HUES48 (cell line): ENCODE measurements at regions not wholly inside any gene's neighbourhood (a gene's known extent, or its start where the extent isn't known, plus 50 kb on each side); places are given as distances from the start of the nearest gene placed in this dataset.
A peak's percentile ranks its signal among the peaks of the same experiment; 100 is the strongest.
"Not testable (repeated sequence)": the region's sequence is repeated elsewhere in the genome, so short reads cannot be mapped to it uniquely, and the experiment has no call there.

Experiments used
- H3K27ac ChIP-seq: one replicate; pipeline ENCODE4 v1.7.0; 2013; ENCODE audit warnings: low read depth, low read length, inconsistent platforms
- H3K27me3 ChIP-seq: 2 replicates; pipeline ENCODE4 v1.6.1; 2013; ENCODE audit warnings: mild to moderate bottlenecking, low read length; ENCODE audit not compliant: control insufficient read depth, insufficient read depth
- H3K36me3 ChIP-seq: 2 replicates; pipeline ENCODE4 v1.6.1; 2013; ENCODE audit warnings: low read length; ENCODE audit not compliant: control insufficient read depth, insufficient read depth
- H3K4me1 ChIP-seq: 2 replicates; pipeline ENCODE4 v1.6.1; 2013; ENCODE audit warnings: mild to moderate bottlenecking, low read length; ENCODE audit not compliant: control insufficient read depth, insufficient read depth
- H3K4me3 ChIP-seq: 2 replicates; pipeline ENCODE4 v1.5.1; 2013; ENCODE audit warnings: mild to moderate bottlenecking, low read depth, low read length
- H3K9ac ChIP-seq: 2 replicates; pipeline ENCODE4 v1.6.1; 2013; ENCODE audit warnings: mild to moderate bottlenecking, low read depth, low read length, moderate library complexity
- H3K9me3 ChIP-seq: 2 replicates; pipeline ENCODE4 v1.6.1; 2013; ENCODE audit warnings: low read length; ENCODE audit not compliant: control insufficient read depth, insufficient read depth

DNA sequence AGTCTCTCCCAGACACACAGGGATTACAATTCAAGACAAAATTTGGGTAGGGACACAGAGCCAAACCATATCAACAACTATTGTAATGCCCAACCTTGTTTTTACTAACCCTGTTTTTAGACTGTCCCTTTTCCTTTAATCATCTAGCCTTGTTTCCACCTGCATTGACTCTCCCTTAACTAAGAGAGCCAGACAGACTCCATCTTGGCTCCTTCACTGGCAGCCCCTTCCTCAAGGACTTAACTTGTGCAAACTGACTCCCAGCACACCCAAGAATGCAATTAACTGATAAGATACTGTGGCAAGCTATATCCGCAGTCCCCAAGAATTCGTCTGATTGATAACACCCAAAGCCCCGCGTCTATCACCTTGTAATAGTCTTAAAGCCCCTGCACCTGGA, 151.8 kb upstream of the DGKB start:
- H3K9me3 ChIP-seq: peaks cover 17% of the 10 kb centered on the region
- H3K4me3 ChIP-seq, H3K36me3 ChIP-seq, H3K9ac ChIP-seq, H3K27ac ChIP-seq, H3K4me1 ChIP-seq, H3K27me3 ChIP-seq: not testable (repeated sequence)

DNA sequence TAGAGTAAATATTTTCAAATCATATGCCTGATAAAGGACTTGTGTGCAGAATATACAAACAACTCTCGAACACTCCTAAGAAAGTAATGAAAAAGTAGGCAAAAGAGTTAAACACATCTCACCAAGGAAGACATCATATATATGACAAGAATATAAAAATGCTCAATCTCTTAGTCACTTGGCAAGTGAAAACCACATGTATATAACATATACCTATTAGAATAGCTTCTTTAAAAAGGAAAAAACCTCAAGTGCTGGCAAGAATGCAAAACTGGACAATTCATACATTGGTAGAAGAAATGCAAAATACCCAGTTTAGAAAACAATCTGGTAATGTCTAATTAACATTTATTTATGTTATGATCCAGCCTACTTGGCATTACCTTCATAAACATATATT, 146.6 kb upstream of the DGKB start:
- Histone ChIP-seq H3K4me1 (no peaks in the 10 kb centered on the region), H3K27me3 (no peaks in the 10 kb centered on the region), H3K36me3 (no peaks in the 10 kb centered on the region)

GRCh38 chr7:15046861-15047260, 144.3 kb upstream of the DGKB start:
- H3K4me3 ChIP-seq: no peak overlapping the region

More for the DNA sequence above, 146.6 kb upstream of the DGKB start:
- Histone ChIP-seq H3K27ac (no peak overlapping the region), H3K9me3 (peaks cover 17% of the 10 kb centered on the region), H3K4me3 (no peak overlapping the region), H3K9ac (no peak overlapping the region)

DNA sequence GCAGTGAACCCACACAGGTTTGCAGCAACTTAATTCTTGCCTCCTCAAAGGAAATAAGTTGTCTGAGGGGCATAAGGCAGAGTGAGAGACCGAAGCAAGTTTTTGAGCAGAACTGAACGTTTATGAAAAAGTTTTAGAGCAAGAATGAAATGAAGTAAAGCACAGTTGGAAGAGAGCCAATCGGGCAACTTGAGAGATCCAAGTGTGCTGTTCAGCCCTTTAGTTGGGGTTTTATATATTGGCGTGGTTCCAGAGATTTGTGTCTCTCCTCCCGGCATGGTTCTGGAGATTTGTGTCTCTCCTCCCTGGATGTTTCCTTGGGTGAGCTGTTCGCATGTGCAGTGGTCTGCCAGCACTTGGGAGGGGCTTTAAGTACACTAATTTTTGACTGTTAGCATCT, 141.4 kb upstream of the DGKB start:
- Histone ChIP-seq H3K36me3 (no peaks in the 10 kb centered on the region), H3K27me3 (no peaks in the 10 kb centered on the region), H3K27ac (no peak overlapping the region), H3K9ac (no peak overlapping the region), H3K4me1 (no peaks in the 10 kb centered on the region), H3K9me3 (no peaks in the 10 kb centered on the region), H3K4me3 (no peak overlapping the region)

More at GRCh38 chr7:15046861-15047260, 144.3 kb upstream of the DGKB start:
- H3K4me1 ChIP-seq: no peaks in the 10 kb centered on the region
- H3K9ac ChIP-seq: no peak overlapping the region
- H3K9me3 ChIP-seq: 0 out of 2 replicates have a peak, but pooled peaks cover under 1% of the 10 kb centered on the region
- H3K27ac ChIP-seq: no peak overlapping the region
- no peaks in the 10 kb centered on the region for H3K27me3 ChIP-seq
- no peaks in the 10 kb centered on the region for H3K36me3 ChIP-seq

GRCh38 chr7:15042285-15043065, 139.9 kb upstream of the DGKB start:
- Histone ChIP-seq H3K27me3 (no peaks in the 10 kb centered on the region), H3K9me3 (no peaks in the 10 kb centered on the region), H3K4me1 (no peaks in the 10 kb centered on the region), H3K9ac (no peak overlapping the region), H3K4me3 (no peak overlapping the region), H3K27ac (no peak overlapping the region), H3K36me3 (no peaks in the 10 kb centered on the region)

DNA sequence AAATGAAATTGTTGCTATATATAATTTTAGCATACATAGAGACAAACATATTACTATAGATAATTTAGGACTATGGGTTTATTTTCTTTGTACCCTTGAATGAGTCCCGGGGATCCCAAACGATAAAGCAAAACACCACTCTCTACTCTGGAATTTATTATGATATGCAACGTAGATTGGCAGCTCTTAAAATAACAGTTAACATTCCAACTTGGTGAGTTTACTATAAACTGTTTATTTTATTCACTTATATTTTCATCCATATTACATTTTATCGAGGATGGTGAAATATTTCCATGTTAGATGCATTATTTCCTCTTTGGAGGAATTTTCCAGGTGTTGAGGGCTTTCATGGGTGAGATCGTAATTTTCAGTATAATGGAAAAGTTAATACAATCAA, 138.7 kb upstream of the DGKB start:
- Histone ChIP-seq H3K4me3 (no peak overlapping the region), H3K4me1 (no peaks in the 10 kb centered on the region), H3K9ac (no peak overlapping the region), H3K9me3 (no peaks in the 10 kb centered on the region), H3K36me3 (no peaks in the 10 kb centered on the region), H3K27ac (no peak overlapping the region), H3K27me3 (no peaks in the 10 kb centered on the region)

DNA sequence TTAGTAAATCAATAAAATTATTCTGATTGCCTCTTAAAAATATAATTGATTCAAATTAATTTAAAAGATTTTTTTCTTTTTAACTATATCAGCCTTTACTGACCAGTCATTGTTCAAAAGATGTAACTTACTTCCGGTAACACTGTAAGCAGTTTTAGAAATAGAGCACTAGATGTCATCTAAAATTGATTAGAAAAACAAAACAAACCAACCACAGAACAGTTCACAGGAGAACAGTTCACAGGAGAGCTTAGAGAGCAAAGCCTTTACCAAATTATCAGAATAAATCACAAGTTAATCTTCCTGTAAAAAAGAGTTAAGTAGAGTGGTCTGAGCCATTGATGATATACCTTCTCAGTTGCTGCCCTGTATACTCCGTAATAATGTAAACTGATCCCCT, 133.3 kb upstream of the DGKB start:
- Histone ChIP-seq H3K36me3 (no peaks in the 10 kb centered on the region), H3K9me3 (no peaks in the 10 kb centered on the region), H3K27me3 (no peaks in the 10 kb centered on the region), H3K4me3 (no peak overlapping the region), H3K4me1 (no peaks in the 10 kb centered on the region), H3K27ac (no peak overlapping the region), H3K9ac (no peak overlapping the region)

DNA sequence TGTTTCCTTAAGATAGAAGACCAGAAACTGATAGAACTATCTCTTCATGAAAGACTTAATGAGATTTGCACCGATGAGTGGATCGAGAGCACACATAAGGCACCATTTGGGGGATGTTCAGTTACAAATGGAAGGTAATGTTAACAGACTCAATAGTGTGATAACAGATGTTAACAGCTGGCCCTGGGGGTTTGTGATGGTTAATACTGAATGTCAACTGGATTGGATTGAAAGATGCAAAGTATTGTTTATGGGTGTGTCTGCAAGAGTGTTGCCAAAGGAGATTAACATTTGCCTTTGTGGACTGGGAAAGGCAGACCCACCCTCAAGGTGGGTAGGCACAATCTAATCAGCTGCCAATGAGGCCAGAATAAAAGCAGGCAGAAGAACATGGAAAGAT, 130.5 kb upstream of the DGKB start:
- Histone ChIP-seq H3K4me1 (no peaks in the 10 kb centered on the region), H3K27ac (no peak overlapping the region), H3K27me3 (no peaks in the 10 kb centered on the region), H3K4me3 (no peak overlapping the region), H3K9ac (no peak overlapping the region), H3K9me3 (no peaks in the 10 kb centered on the region), H3K36me3 (no peaks in the 10 kb centered on the region)

DNA sequence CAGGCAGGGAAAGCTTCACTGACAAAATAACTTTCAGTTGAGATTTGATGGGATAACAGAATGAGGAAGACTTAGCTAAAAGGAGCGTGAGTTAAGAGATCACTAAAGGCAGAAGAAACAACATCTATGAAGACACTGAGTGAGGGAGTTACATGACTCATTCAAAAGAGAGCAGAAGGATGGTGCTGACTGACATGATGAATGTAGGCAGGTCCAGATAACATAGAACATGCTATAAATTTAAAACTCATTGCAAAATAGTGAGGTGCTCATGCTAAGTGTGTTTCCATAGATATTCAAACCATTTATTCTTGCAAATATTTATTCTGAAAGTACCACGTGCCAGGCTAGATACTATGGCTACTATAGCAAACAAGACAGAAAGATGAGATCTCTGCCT, 116.4 kb upstream of the DGKB start:
- no peak overlapping the region for H3K9ac ChIP-seq
- H3K27ac ChIP-seq: no peak overlapping the region
- no peaks in the 10 kb centered on the region for H3K9me3 ChIP-seq
- no peaks in the 10 kb centered on the region for H3K27me3 ChIP-seq
- no peaks in the 10 kb centered on the region for H3K36me3 ChIP-seq
- no peak overlapping the region for H3K4me3 ChIP-seq
- peaks cover 20% of the 10 kb centered on the region for H3K4me1 ChIP-seq

GRCh38 chr7:15016766-15017165, 114.2 kb upstream of the DGKB start:
- Histone ChIP-seq H3K27me3 (no peaks in the 10 kb centered on the region), H3K9ac (no peak overlapping the region), H3K27ac (peak overlapping the region; percentile 7), H3K4me1 (peaks cover 20% of the 10 kb centered on the region), H3K4me3 (no peak overlapping the region), H3K9me3 (no peaks in the 10 kb centered on the region), H3K36me3 (no peaks in the 10 kb centered on the region)

DNA sequence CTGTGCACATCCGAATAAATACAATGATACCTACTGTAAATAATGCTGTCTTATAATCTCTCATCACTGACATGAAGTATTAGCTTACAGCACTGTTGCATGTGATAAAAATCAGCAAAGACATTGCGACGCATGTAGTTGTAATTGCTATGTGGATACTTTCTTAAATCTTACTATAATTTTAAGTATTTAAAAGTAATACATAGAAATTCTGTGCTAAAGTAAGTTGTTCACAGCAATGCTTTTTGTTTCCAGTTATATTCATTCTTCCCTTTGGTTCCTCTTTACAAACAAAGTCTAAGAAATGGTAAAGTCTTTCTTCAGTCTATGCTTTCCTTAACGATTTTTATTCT, 113.7 kb upstream of the DGKB start:
- no peaks in the 10 kb centered on the region for H3K36me3 ChIP-seq
- peaks cover 24% of the 10 kb centered on the region for H3K4me1 ChIP-seq
- H3K27me3 ChIP-seq: no peaks in the 10 kb centered on the region
- H3K9ac ChIP-seq: no peak overlapping the region
- no peak overlapping the region for H3K27ac ChIP-seq
- no peaks in the 10 kb centered on the region for H3K9me3 ChIP-seq
- no peak overlapping the region for H3K4me3 ChIP-seq
